ENCODE measurements at regions not wholly inside any gene's neighbourhood (a gene's known extent, or its start where the extent isn't known, plus 50 kb on each side); places are given as distances from the start of the nearest gene placed in this dataset.
"Not testable (repeated sequence)": the region's sequence is repeated elsewhere in the genome, so short reads cannot be mapped to it uniquely, and the experiment has no call there.

DNA sequence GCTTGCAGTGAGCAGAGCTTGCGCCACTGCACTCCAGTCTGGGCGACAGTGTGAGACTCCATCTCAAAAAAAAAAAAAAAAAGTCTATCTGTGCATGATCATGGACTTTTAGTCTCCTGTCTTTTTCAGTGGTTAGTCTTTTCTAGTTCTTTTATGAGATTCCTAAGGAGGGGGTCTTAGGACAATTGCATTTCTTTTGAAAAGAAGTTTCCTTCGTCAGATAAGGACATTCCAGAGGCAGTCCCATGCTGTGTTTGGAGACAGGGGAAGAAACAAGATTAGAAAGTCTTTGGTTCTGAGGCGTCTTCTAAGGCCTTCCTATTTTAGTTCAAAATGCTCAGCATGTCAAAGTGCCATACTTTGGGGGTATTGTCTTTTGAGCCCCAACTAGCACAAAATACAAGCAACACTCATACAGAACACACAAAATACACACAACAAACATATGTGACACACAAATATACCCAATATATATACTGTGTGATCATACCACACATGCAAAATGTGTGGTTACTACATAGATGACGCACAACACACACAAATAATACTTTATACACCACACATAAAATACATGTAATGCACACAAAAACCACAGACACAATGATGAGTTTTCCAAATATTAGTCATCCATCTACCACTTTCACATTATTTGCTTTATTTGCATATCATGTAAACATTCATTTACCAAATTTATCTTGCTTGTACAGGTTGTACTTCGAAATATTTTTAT, 394.5 kb downstream of the SPATA31D1 start:
- no peak for DNase-seq (ENCODE audit: low spot score)

DNA sequence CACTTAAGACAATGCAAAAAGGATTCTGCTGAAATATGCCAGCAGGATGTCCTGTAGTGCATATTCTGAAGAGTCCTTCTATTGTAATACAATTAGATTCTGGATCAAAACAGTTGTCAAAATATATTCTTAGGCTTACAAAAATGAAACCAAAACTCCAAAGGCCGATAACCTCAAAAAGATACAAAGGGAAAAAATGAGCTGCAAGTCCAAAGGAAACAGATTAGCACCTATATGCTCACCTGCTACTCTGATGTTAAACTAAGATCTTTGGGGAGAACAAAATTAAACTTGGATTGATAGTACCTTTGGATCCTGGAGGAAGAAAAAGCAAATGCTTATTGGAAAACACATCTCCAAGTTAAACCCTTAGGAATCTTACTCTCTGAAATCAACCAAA, 397.1 kb downstream of the SPATA31D1 start:
- no peak for DNase-seq (ENCODE audit: low spot score)

DNA sequence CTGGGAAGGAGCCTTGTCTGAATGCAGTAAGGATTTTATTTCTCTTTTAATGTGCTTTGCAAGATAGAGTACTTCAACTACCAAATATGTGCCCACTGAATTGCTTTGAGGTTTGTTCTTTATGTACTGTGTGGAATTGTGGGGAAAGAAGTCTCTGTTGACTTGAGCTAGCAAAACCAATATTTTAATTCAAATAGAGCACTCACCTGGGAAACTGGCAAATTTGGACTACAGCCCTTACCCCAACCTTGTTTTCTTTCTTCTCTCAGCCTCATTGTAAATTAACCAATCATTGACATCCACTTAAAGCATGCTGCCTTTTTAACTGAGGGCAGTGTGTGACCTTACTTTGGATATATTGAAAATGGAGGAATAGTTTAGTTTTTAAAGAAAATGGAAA, 409.0 kb downstream of the SPATA31D1 start:
- no peak for DNase-seq (ENCODE audit: low spot score)

DNA sequence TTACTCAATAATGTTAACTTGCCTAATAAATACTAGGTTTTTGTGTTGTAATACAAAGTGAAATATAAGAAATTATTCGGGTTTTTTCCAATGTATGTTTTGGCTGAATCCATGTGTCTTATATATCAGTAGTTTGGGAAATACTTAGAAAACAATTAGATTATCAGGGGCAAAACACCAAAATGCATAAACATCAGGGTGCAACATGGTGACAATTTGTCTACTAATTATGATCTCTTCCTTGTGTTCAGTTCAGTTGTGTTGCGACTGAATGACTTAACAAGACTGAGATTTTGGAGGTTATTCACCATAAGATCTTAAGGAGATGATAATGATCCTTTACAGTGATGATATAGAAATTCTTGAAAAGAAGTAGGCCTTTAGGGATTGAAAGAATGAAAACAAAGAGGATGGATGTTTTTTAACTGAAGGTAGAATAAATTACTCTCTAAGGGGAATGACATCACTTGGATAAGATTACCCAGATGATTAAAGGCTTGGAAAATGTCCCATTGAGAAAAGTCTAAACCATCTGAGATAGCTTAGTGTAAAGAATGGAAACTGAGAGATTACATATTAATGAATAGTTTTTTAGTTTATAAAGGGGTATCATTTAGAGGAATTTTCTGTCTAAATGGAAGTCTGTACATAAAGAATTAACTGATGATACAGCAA, 415.8 kb downstream of the SPATA31D1 start:
- DNase-seq (ENCODE audit: low spot score), result no peak

DNA sequence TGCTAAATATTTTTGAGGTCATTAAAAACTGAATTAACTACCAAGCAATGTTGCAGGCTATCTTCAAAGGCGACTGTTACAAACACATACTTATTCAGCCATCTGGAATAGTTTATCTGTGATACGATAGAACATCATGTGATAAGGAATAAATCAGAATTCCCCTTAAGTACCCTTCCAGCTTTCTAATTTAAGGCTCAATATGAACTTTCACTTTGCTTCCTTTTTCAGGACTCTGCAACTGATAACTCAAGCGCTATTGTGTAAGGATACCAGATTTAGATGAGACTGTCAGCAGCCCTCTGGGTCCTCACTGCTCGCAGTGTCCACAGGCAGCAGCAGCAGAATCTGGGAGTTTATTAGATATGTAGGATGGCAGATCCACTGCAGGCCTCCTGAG, 416.3 kb downstream of the SPATA31D1 start:
- DNase-seq (ENCODE audit: low spot score), result peak; percentile 83

DNA sequence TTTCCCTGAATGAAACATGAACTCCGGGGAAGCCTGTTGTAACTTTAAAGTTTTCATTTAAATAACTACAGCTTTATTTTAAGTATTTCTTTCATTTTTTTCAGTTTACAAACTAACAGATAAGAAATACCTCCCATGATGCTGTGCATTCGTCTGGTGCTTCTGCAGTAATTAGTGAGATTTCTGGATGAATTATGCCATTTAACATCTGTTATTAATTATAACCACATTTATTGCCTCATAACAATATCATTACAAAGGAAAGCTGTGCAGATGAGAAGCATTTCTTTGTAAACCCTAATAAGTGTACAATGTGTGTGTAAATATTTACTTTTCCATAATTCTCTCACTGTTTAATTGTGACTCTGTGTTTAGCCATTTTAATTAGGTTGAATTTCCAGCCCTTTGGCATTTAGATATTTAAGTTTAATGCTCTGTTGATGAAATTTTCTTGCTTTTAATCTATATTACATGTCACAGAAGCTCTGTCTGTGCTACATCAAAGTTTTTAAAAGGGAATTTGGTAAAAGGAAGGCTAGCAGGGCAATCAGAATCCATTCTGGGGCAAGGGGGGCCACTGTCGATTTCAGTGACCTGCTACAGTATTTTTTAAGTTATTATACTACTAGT, 418.0 kb downstream of the SPATA31D1 start:
- DNase-seq (ENCODE audit: low spot score), result peak; percentile 84

DNA sequence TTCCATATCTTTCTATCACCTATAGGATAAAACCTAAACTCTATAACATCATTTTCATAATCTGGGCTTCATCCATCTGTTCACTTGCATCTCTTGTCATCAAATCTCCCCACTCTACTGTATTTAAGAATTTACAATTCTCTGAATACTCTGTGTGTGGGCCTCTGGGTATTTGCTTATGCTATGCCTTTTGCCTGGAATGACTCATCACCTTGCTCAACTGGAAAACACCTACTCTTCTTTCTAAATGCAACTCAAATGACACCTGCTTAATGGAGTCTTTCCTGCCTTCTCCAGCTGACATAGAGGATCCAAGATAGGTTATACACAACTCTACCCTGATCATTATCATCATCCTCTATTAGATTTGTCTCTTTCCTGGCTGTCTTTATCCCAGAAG, 421.7 kb downstream of the SPATA31D1 start:
- DNase-seq (ENCODE audit: low spot score), result peak; percentile 36

DNA sequence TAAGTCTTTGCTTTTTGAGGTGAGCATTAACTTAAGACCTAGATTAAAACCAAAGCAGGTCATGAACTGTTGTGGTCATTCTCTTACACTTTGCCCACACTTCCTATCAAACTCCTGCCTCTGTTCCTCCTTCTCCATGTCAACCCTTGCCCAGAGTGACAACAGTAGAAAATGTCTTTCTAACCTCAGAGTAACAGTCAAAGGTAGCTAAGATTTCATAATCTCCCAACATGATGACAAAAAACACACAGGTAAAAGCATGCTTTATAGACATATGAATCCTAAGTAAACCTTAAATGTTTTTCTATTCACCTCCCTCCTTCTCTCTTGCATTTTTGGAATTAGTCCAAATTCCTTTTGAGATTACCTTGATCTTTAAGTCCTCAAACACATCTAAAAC, 422.3 kb downstream of the SPATA31D1 start:
- no peak for DNase-seq (ENCODE audit: low spot score)

DNA sequence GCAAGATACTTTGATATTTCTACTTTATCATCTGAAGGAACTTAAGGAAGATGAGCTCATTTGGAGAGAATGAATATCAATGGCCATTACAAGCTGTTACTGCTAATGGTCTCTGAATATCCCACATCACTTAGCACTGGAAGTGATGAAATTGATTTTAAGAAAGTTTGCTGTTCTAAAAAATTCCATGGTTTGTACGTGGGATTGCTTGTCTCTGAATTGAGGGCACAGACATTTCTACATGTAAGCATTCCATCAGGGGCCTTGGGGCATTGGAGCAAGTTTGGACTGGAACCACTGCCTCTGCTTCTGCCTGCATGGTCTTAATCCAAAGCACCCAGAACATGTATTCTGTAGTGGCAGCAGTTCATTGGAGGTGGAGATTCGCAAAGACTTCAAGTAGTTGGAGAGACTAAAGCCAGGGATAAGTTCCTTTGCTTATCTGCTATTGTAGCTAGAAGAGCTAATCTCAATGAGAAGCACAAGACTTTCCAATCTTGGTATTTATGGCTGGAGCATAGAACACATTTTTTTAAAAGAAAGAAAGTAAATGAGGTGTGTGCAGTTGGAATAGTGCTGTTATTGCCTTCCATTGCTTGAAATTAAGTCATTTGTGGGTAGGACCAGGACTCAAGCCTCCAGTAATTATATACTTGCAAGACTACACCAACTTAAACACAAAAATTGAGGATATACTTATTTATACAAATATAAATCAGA, 424.2 kb downstream of the SPATA31D1 start:
- DNase-seq (ENCODE audit: low spot score), result no peak

DNA sequence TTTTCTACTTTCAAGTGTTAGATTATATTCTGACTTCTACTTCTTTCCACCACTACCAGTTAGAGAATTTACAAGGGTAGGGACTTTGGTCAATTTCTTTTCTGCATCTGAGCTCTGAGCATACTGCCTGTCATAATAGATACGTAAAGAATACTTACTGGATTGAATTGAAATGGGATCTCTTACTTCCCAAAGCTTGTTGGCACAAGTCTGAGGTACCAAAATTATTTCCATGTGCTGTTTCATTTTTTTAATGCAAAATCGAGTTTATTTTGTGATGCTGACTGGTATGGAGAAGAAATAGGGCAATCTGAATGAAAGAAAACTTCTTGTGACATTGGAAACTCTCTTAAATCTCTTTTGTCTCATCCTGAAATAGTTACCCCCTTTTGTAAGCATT, 428.9 kb downstream of the SPATA31D1 start:
- no peak for DNase-seq (ENCODE audit: low spot score)

DNA sequence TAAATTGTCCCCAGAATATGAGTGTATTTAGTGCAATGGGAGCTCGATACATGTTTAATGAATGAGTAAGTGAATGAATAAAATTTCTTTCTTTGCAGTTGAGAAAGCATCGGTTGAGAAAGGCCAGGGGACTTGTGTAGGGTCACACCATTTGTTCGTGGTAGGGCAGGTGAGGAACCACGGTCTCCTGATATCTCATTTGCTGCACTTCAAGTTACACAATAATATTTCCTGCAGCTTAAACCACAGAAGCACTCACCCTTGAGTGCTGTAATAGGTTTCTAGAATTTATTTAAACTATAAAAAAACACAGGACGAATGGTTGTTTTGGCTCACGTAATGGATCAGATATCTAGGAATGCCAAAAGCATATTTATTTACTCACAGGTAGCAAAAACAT, 429.8 kb downstream of the SPATA31D1 start:
- DNase-seq (ENCODE audit: low spot score), result no peak

DNA sequence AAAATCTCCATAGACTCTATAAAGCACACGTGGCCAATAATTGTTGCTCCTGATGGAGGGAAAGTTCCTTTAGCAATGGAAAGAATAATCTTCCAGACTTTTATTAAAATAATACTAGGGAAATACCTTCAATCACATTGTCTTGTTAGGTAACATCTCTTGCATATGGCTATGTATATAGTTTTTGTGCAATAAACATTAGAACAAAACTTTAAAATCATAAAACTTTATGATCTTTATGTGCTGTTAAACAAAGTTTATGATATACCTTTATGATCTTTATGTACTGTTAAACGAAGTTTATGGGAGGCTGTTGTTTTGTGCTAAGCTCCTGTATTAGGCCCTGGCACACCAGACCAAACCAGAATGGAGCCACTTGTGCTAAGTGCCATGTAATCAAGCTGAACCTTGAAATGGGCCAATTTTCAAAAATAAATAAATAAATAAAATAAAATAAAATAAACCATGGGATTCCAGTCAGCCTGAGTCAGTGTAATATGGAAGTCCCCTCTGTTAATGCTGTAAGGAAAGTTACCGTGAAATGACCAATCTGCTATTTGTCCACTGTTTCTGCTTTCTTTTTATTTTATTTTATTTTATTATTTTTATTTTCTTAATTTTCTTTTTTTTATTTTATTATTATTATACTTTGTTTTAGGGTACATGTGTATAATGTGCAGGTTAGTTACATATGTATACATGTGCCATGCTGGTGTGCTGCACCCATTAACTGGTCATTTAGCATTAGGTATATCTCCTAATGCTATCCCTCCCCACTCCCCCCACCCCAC, 431.3 kb downstream of the SPATA31D1 start:
- no peak for DNase-seq (ENCODE audit: low spot score)

DNA sequence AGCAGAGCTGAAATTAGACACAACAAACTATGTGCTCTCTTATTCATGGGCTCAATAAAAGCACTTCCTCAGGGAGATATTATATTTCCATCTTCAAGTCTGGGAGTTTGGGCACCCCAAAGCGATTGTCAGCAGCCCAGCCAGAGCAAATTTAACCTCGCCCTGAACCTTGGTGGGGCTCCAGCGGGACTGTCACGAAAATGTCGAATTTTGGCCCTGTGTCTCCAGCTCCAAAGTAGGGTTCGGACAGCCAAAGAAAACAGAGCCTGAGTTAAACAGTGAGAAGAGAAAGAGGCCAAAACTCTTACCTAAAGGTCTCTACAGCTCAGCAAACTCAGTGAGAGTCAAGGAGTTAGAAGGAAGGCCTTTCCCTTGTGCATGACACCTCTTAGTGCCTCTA, 432.9 kb downstream of the SPATA31D1 start:
- no peak for DNase-seq (ENCODE audit: low spot score)

DNA sequence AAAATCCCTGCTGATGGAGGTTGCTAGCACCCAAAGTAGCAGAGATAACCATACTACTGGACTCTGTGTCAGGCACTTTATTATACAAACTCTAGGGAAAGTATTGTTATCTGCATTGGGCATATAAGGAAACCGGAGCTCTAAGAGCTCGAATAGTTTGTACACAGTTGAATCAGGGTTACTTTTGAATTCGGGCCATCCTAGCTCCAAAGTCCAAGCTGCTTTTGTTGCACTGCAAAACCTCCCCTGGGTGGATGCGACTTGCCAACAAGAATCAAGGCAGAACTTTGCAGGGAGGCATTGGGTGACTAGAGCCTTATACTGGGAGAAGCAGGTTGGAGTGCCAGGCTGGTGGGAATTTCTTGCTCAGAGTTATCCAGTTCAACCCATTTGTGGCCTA, 435.1 kb downstream of the SPATA31D1 start:
- no peak for DNase-seq (ENCODE audit: low spot score)

DNA sequence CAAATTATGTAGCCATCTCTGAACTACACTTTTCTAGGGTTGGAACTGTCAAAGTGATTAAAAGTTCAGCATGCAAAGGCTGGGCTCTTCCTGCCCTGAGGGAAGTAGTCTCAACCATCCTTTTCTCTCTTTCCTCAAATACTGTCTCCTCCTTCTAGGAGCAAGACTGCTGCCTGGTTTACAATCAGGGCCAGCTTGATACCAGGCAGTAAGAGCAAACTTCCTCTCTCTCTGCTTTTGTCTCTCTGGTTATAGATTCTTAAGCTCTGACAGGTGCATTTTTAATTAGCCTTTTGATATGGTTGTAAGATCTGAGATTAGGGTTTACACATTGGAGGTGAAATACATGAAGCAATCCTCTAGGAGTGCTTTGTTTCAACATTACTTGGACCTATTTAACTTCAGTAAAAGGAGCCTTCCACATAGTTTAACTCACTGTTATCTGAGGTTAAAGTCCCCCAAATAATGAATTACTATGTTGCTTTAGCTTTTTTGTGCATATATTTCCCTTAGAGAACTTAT, 436.1 kb downstream of the SPATA31D1 start:
- no peak for DNase-seq (ENCODE audit: low spot score)

DNA sequence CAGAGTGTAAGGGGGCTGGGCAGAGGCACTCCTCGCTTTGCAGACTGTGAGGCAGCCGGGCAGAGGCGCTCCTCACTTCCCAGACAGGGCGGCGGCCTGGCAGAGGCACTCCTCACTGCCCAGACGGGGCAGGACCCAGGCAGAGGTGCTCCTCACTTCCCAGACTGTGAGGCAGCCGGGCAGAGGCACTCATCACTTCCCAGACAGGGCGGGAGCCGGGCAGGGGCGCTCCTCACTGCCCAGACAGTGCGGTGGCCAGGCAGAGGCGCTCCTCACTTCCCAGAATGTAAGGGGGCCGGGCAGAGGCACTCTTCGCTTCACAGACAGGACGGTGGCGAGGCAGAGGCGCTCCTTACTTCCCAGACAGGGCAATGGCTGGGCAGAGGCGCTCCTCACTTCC, 442.5 kb downstream of the SPATA31D1 start:
- no peak for DNase-seq (ENCODE audit: low spot score)

DNA sequence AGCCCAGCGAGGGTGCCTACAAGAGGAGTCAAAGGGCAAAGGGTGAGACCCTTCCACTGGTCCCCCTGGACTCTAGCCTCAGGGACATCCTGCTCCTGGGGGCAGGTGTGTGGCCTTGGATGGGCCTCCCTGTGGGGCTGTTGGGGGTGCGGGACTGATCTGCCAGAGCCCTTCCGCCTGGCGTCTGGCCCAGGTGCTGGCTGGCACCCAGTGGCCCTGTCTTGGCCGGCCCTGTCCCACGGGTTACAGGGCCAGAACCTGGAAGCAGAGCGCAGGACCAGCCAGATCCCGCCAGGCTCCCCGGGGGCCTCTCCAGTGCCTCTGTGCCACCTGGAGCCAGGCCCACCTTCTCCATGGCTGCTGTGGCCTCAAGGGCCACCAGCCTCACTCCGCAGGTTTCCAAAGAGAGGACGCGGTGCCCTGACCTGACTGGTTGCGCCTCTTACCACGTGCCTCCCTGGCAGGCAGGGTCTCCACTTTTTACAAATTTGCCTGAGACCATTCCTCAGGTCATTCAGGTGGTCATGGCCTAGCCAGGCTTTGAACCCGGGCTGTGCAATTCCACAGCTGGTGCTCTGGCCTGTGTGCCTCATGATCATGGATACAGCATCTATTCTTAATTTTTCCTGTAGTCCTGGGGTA, 444.8 kb downstream of the SPATA31D1 start:
- DNase-seq (ENCODE audit: low spot score), result not testable (repeated sequence)

DNA sequence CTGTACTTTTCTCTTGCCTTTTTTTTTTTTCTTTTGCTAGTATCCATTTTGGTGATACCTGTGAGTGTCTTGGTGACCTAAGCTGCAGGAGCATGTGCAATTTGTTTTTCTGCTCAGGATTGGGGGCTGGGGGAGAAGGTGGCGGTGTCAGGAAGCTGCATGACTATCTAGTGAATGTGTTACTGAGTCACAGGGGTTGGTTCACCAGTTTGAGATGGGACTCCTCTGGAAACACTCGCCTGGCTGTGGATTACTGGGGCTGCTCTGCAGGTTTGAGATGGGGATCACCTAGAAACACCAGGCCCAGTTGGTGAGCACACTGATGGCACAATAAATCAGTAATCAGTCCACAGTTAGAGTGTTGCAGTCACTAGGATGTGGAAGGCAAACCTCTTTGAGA, 447.9 kb downstream of the SPATA31D1 start:
- DNase-seq (ENCODE audit: low spot score), result no peak

DNA sequence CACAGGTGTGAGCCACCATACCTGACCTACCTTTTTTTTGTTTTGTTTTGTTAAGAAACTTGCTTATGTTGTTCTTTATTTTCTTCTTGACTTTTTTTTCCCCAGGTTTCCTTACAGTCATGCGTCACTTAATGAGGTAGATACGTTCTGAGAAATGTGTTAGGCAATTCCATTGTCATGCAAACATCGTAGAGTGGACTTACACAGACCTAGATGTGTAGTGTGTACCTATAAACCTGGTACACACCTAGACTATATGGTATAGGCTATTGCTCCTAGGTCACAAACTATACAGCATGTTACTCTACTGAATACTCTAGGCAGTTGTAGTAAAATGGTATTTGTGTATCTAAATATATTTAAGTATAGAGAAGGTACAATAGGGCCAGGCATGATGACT, 448.6 kb downstream of the SPATA31D1 start:
- DNase-seq (ENCODE audit: low spot score), result not testable (repeated sequence)

DNA sequence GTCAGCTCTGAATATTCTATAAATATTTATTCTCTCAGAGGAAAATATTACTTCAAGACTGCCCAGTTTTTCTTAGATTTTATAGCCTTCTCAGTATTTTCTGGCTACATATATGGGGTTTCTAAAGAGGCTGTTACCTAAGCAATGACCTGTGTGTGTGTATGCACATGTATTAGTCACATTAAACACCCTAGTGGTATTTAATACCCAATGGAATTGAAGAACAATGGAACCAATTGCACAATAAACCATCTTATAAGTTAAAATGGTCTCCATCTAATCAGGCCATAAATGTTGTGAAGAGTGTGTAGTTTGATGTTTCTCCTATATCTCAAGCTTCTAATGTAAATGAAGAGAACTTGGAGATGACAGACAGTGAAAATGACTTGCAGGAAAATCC, 450.0 kb downstream of the SPATA31D1 start:
- DNase-seq (ENCODE audit: low spot score), result no peak

DNA sequence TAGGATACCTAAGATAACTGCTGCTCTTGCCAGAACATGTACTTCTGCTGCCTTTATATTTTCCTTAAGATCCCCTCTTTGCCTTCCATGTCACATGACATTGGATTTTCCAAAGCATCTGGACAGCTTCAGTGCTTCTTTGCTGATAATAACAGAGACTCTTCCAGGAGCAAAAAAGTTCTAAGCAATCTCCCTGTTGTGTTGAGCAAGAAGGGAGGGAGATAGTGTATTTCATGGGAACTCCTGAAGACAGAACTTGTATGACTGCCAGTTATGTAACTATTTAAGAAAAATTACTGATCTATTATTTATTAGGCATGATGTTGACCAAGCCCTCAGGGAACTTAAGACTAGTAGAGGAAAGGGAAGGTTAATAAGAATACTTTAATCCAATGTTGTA, 454.7 kb downstream of the SPATA31D1 start:
- DNase-seq (ENCODE audit: low spot score), result no peak

All from SK-N-DZ (cell line).